B cell (primary cell): ENCODE measurements at regions not wholly inside any gene's neighbourhood (a gene's known extent, or its start where the extent isn't known, plus 50 kb on each side); places are given as distances from the start of the nearest gene placed in this dataset.

Experiments
- ATAC-seq: fragments of 200-7000 bp; cut with Tn5 transposase; one replicate; pipeline ENCODE4 v1.10.0; 2021; ENCODE audit warnings: low read depth, mild to moderate bottlenecking, moderate number of reproducible peaks, moderate library complexity
- CTCF ChIA-PET: fragments of 350-600 bp; sonication (Branson Sonifier 250); formaldehyde crosslinking; loops from one replicate; lab custom pipeline; 2021; ENCODE audit warnings: antibody characterized with exemption, inconsistent platforms; lab: Charles Lee
- POLR2A ChIA-PET: fragments of 350-600 bp; sonication (Branson Sonifier 250); formaldehyde crosslinking; loops from one replicate; lab custom pipeline; 2021; ENCODE audit warnings: antibody characterized with exemption; lab: Charles Lee
- DNase-seq: peaks from one replicate; pipeline ENCODE4 v3.0.0; 2013
- H2AFZ ChIP-seq: 2 replicates; pipeline ENCODE4 v1.6.1; 2012; ENCODE audit warnings: mild to moderate bottlenecking, low read depth, low read length; ENCODE audit not compliant: insufficient read depth, poor library complexity, severe bottlenecking
- H3K27ac ChIP-seq, 2 donors: 1 replicate in 1 of 2; 2 replicates in 1 of 2; pipeline ENCODE4 v1.5.1; 2012 to 2013; ENCODE audit warnings: low read length in 2 of 2, mild to moderate bottlenecking in 2 of 2, moderate library complexity in 1 of 2
- H3K27me3 ChIP-seq, 4 experiments: fragments of 200-600 bp in 1 of 4; sonication (generic) in 1 of 4; replicated peaks in 1 of 4; 1 replicate in 2 of 4; 2 replicates in 2 of 4; pipeline versions ENCODE4 v1.6.1 to v1.7.0; 2013 to 2016; ENCODE audit warnings: low read length in 3 of 4, mild to moderate bottlenecking in 2 of 4, mixed read lengths in 1 of 4, moderate library complexity in 1 of 4; ENCODE audit not compliant: insufficient read depth in 4 of 4, control insufficient read depth in 3 of 4; ENCODE audit errors: control extremely low read depth in 1 of 4
- H3K36me3 ChIP-seq, 2 experiments: replicated peaks in 1 of 2; 1 replicate in 1 of 2; 2 replicates in 1 of 2; pipeline versions ENCODE4 v1.6.1 to v1.7.1; 2013; ENCODE audit warnings: low read length in 1 of 2; ENCODE audit not compliant: insufficient read depth in 2 of 2, control insufficient read depth in 1 of 2; ENCODE audit errors: control extremely low read depth in 1 of 2, extremely low read depth in 1 of 2
- H3K4me1 ChIP-seq, 2 donors: fragments of 200-600 bp in 1 of 2; sonication (generic) in 1 of 2; 1 replicate in 1 of 2; 2 replicates in 1 of 2; pipeline versions ENCODE4 v1.5.1 to v1.6.1; 2013 to 2017; ENCODE audit warnings: low read length in 2 of 2; ENCODE audit not compliant: control insufficient read depth in 2 of 2, insufficient read depth in 2 of 2
- H3K4me2 ChIP-seq: replicated peaks from 2 replicates; pipeline ENCODE3; 2012; ENCODE audit warnings: mild to moderate bottlenecking, low read depth, low read length; ENCODE audit not compliant: poor library complexity, severe bottlenecking
- H3K4me3 ChIP-seq, 5 experiments: fragments of 200-600 bp in 1 of 5; sonication (generic) in 1 of 5; 1 replicate in 3 of 5; 2 replicates in 2 of 5; pipeline versions ENCODE4 v1.5.1 to v1.7.0; 2011 to 2016; ENCODE audit warnings: low read length in 4 of 5, mild to moderate bottlenecking in 4 of 5, low read depth in 2 of 5, control low read depth in 1 of 5, moderate library complexity in 1 of 5; ENCODE audit not compliant: insufficient read depth in 1 of 5; ENCODE audit errors: control extremely low read depth in 1 of 5, extremely low read depth in 1 of 5
- H3K79me2 ChIP-seq: fragments of 200-600 bp; sonication (generic); one replicate; pipeline ENCODE4 v1.6.0; 2016; ENCODE audit warnings: low read length; ENCODE audit not compliant: control insufficient read depth, insufficient read depth
- H3K9ac ChIP-seq: fragments of 200-600 bp; sonication (generic); 2 replicates; pipeline ENCODE4 v1.6.1; 2017; ENCODE audit warnings: mild to moderate bottlenecking, low read length, moderate library complexity
- H3K9me3 ChIP-seq, 3 donors: one replicate each; pipeline versions ENCODE4 v1.6.1 to v1.7.1; 2013; ENCODE audit warnings: low read length in 2 of 3; ENCODE audit not compliant: control insufficient read depth in 2 of 3, insufficient read depth in 1 of 3; ENCODE audit errors: control extremely low read depth in 1 of 3
- H4K20me1 ChIP-seq: 2 replicates; pipeline ENCODE4 v1.6.0; 2012; ENCODE audit warnings: mild to moderate bottlenecking, low read length; ENCODE audit not compliant: insufficient read depth, control insufficient read depth, poor library complexity, severe bottlenecking
- H3K27ac Mint-ChIP-seq: one replicate; pipeline ENCODE4 v1.8.0; 2021; ENCODE audit warnings: mixed read lengths
- H3K27me3 Mint-ChIP-seq: one replicate; pipeline ENCODE4 v1.8.0; 2021; ENCODE audit warnings: mixed read lengths
- H3K4me1 Mint-ChIP-seq: one replicate; pipeline ENCODE4 v1.8.0; 2021; ENCODE audit warnings: mixed read lengths
- H3K4me3 Mint-ChIP-seq: one replicate; pipeline ENCODE4 v1.8.0; 2021; ENCODE audit warnings: mixed read lengths
- H3K9me3 Mint-ChIP-seq: one replicate; pipeline ENCODE4 v1.8.0; 2022; ENCODE audit warnings: mixed read lengths; ENCODE audit not compliant: insufficient read depth
- CTCF ChIP-seq: fragments of 200-600 bp; IDR thresholded peaks from one replicate; pipeline ENCODE4 v1.8.0; 2022; ENCODE audit warnings: antibody characterized with exemption, mild to moderate bottlenecking
- EZH2 ChIP-seq: IDR thresholded peaks from 2 replicates; pipeline ENCODE4 v1.6.1; 2012; ENCODE audit warnings: borderline replicate concordance, low read depth, mild to moderate bottlenecking, moderate library complexity, low read length; ENCODE audit not compliant: insufficient read depth, poor library complexity, severe bottlenecking
- WGBS: methylation state at CpG from one replicate; pipeline ENCODE4 v1.1.5; 2013; ENCODE audit warnings: missing lambda C conversion rate; ENCODE audit not compliant: insufficient coverage; 5-methylcytosine and 5-hydroxymethylcytosine counted together
- intact Hi-C: fragments of 100-400 bp; cut with micrococcal nuclease; formaldehyde crosslinking; loops from one replicate; pipeline ENCODE4 v1.10.0; 2022

- H3K4me1 ChIP-seq = no peaks in the 10 kb centered on the region
- H3K36me3 ChIP-seq = no peaks in the 10 kb centered on the region
- H3K79me2 ChIP-seq = no peaks in the 10 kb centered on the region
- H3K4me2 ChIP-seq = no peak overlapping the region
- DNase-seq = no peak
- ChIA-PET CTCF (no interaction called here), POLR2A (no interaction called here)
- H3K9me3 ChIP-seq = no peaks in the 10 kb centered on the region
- H3K27ac Mint-ChIP-seq = no peak overlapping the region
- no peak overlapping the region for H2AFZ ChIP-seq
- TF ChIP-seq EZH2 (no peak), CTCF (no peak)
- WGBS = 94% methylated on average over 12 of the region's 22 CpGs
- peaks cover 20% of the 10 kb centered on the region for H3K27me3 Mint-ChIP-seq
- no peaks in the 10 kb centered on the region for H3K27me3 ChIP-seq
- H3K4me3 ChIP-seq = no peak overlapping the region
- no peak overlapping the region for H3K9ac ChIP-seq
- no peak for ATAC-seq
- no peaks in the 10 kb centered on the region for H3K4me1 Mint-ChIP-seq
- H4K20me1 ChIP-seq = no peaks in the 10 kb centered on the region
- H3K27ac ChIP-seq = no peak overlapping the region
- intact Hi-C loops = no loop called here
- H3K4me3 Mint-ChIP-seq = no peak overlapping the region
- no peaks in the 10 kb centered on the region for H3K9me3 Mint-ChIP-seq
Measured at GRCh38 chr2:201949181-201949926, 84.3 kb upstream of the FZD7 start.

GRCh38 chr2:201949927-201950246, 83.8 kb upstream of the FZD7 start:
- H3K27ac Mint-ChIP-seq = no peak overlapping the region

More at GRCh38 chr2:201949927-201950246, 83.8 kb upstream of the FZD7 start:
- ATAC-seq (no peak), DNase-seq (no peak)
- TF ChIP-seq CTCF = no peak
- TF ChIP-seq EZH2 = no peak
- H3K9me3 ChIP-seq = no peaks in the 10 kb centered on the region
- H3K27ac ChIP-seq = no peak overlapping the region
- intact Hi-C loops = no loop called here
- H3K36me3 ChIP-seq = no peaks in the 10 kb centered on the region
- Mint-ChIP-seq H3K9me3 (no peaks in the 10 kb centered on the region), H3K4me3 (no peak overlapping the region), H3K27me3 (peaks cover 20% of the 10 kb centered on the region), H3K4me1 (no peaks in the 10 kb centered on the region)
- CTCF ChIA-PET = no interaction called here
- no peaks in the 10 kb centered on the region for H3K27me3 ChIP-seq
- WGBS = 100% methylated on average over 2 of the region's 8 CpGs
- no peak overlapping the region for H3K4me3 ChIP-seq
- no peak overlapping the region for H3K4me2 ChIP-seq
- no peak overlapping the region for H2AFZ ChIP-seq
- POLR2A ChIA-PET = no interaction called here
- no peaks in the 10 kb centered on the region for H3K4me1 ChIP-seq
- no peaks in the 10 kb centered on the region for H4K20me1 ChIP-seq
- no peak overlapping the region for H3K9ac ChIP-seq
- no peaks in the 10 kb centered on the region for H3K79me2 ChIP-seq
